GM20000 (cell line): ENCODE measurements at regions not wholly inside any gene's neighbourhood (a gene's known extent, or its start where the extent isn't known, plus 50 kb on each side); places are given as distances from the start of the nearest gene placed in this dataset.

Experiments
- DNase-seq: peaks from one replicate; pipeline ENCODE4 v3.0.0; 2012; ENCODE audit warnings: low spot score
- TF ChIP-seq, protein P1 (sequence below): IDR thresholded peaks from 2 replicates; pipeline ENCODE4 v1.5.1; 2012; ENCODE audit warnings: mild to moderate bottlenecking, control low read depth; ENCODE audit errors: extremely low read depth, missing control alignments

DNA sequence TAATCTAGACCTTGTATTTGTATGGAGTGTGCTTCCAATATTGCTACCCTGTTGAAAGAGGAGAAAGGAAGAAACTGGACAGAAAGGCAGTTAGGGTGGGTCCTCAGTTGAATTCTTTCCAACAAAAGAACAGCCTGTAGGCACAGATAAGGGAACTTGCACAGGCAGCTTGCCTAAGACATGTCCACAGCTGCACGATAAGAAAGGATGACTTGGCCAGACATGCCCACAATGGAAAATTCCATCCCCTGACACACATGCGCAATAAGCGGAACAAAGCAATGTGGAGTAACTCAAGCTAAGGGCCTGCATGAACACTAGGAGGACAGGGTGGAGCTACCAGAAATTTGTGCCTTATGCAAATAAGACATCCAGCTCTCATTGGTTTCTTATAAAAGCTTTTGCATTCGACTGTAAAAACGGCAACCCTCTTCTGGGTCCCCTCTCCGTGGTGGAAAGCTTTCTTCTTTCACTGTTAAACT is 1084.7 kb upstream of the NXPH2 start:
- DNase-seq = no peak
- TF ChIP-seq, protein P1, sequence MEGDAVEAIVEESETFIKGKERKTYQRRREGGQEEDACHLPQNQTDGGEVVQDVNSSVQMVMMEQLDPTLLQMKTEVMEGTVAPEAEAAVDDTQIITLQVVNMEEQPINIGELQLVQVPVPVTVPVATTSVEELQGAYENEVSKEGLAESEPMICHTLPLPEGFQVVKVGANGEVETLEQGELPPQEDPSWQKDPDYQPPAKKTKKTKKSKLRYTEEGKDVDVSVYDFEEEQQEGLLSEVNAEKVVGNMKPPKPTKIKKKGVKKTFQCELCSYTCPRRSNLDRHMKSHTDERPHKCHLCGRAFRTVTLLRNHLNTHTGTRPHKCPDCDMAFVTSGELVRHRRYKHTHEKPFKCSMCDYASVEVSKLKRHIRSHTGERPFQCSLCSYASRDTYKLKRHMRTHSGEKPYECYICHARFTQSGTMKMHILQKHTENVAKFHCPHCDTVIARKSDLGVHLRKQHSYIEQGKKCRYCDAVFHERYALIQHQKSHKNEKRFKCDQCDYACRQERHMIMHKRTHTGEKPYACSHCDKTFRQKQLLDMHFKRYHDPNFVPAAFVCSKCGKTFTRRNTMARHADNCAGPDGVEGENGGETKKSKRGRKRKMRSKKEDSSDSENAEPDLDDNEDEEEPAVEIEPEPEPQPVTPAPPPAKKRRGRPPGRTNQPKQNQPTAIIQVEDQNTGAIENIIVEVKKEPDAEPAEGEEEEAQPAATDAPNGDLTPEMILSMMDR = no peak

DNA sequence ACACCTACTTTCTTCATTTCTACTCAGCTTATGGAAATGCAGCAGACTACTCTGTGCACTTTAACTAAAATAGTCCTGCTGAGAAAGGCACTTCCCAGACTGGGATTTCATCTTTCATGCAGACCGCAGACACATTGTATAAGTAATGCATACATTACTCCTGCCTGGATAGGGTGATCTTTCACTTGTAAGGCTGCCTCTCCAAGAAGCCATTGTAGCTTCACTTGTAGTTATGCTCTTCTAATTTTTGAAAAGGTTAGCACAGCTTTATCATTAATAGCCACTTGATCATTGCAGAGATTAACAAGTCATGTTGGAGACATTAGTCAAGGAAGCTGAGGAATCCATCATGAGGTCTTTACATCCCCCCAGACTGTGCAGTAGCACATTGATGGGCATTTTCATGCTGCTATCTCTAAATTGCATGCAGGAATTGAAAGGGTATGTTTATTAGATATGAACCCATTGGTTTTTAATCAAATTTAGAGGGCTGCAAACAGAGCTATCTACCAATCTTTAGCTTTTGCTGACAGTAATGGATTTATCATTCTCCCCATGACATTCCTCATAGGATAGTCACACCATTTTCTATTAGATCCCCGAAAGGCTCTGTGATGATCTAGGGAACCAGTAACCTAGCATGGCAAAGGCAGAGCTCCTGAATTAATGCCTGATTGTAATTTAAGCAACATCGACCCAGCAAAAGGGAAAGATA is 1074.7 kb upstream of the NXPH2 start:
- no peak for DNase-seq
- TF ChIP-seq, protein P1 = no peak

DNA sequence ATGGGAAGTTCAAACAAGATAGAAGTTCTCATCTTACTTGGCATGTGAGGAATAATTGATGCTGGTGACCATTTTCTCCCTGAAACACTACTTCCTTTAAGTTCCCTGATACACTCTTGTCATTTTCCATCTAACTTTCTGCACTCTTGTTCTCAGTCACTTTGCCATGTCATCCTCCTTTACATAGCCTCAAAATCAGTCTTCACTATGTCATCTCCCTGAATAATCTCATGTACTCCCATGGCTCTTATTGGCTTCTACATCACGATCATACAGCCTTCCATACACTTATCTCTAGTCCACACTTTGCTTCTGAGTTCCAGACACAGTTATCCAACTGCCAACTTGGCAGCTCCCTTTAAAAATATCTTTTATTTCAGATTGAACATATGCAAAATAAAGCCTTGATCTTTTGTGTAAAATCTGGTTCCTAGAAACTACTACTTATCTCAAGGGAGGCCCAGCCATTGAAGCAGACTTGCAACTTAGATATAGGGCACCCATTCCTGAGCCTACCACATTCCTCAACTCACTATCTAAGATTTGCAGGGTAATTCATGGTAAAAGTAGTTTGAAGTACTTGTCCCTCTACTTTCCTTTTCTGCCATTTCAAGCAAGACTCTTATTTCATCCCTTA is 1070.2 kb upstream of the NXPH2 start:
- TF ChIP-seq, protein P1 = no peak
- DNase-seq = no peak

- TF ChIP-seq, protein P1 = no peak
- DNase-seq = no peak
Measured at GRCh38 chr2:139836769-139837168, 1056.6 kb upstream of the NXPH2 start.

DNA sequence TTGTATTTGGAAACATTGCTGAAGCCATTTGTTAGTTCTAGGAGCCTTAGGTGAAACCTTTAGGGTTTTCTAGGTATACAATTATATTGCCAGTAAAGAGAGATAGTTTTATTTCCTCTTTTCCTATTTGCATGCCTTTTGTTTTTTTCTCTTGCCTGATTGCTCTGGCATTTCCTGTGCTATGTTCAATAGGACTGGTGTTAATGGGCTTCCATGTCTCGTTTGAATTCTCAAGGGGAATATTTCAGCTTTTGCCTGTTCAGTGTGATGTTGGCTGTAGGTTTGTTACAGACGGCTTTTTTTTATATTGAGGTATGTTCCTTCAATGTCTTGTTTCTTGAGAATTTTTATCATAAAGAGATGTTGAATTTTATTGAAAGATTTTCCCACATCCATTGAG is 1054.9 kb upstream of the NXPH2 start:
- DNase-seq = no peak
- TF ChIP-seq, protein P1 = no peak

- TF ChIP-seq, protein P1 = no peak
- no peak for DNase-seq
Measured at GRCh38 chr2:139828011-139828410, 1047.8 kb upstream of the NXPH2 start.

DNA sequence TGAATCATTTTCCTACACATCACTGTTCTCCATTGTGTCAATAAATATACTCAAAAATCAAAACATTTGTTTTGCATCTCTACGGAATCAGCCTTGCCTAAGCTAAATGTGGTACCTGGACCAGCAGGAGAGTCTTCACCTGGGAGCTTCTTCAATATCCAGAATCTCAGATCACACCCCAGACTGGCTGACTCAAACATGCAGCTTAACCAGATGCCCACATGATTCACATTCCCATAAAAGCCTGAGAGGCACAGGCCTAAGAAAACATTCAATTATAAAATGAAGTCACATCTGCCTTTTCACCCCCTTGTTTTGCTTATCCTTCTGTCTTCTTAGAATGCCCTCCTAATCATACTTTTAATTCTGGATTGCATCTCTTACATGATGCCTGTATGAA is 1045.5 kb upstream of the NXPH2 start:
- TF ChIP-seq, protein P1 = no peak
- DNase-seq = no peak
